HCT116 (cell line): ENCODE measurements at regions not wholly inside any gene's neighbourhood (a gene's known extent, or its start where the extent isn't known, plus 50 kb on each side); places are given as distances from the start of the nearest gene placed in this dataset.

Experiments
- ATAC-seq: fragments of 200-7000 bp; cut with Tn5 transposase; 2 replicates; pipeline ENCODE4 v1.9.1; 2020; ENCODE audit warnings: mild to moderate bottlenecking, moderate library complexity
- BruUV-seq: library from RNA; stranded (reverse); fragments of 400-500 nt; replicated peaks from 2 replicates; lab custom pipeline; 2021; lab: Mats Ljungman, UMichigan
- CTCF ChIA-PET: fragments of 300-600 bp; sonication (Branson Sonifier 250); formaldehyde crosslinking; loops from one replicate; lab custom pipeline; 2021; ENCODE audit warnings: antibody characterized with exemption; lab: Charles Lee
- POLR2A ChIA-PET: fragments of 300-600, 350-600 bp; sonication (Branson Sonifier 250); formaldehyde crosslinking; loops from one replicate; lab custom pipeline; 2021; ENCODE audit warnings: antibody characterized with exemption; lab: Charles Lee
- RAD21 ChIA-PET, 2 experiments: fragments of 300-600 bp; sonication (Branson Sonifier 250); formaldehyde crosslinking; loops; one replicate each; lab custom pipeline; 2023; ENCODE audit warnings: low total read pairs in 2 of 2; ENCODE audit not compliant: uncharacterized antibody in 2 of 2, unreplicated experiment in 2 of 2, low non-redundant PET in 1 of 2; lab: Charles Lee
- DNase-seq: peaks from one replicate; pipeline ENCODE4 v3.0.0-alpha.2; 2010; ENCODE audit warnings: low read depth, low spot score
- H2AFZ ChIP-seq: fragments of 200-600 bp; shearing (Covaris generic), sonication (generic); 2 replicates; pipeline ENCODE4 v1.6.1; 2017; ENCODE audit warnings: low read depth, mixed run types, mixed read lengths, antibody characterized with exemption, low read length; ENCODE audit not compliant: poor library complexity, severe bottlenecking
- H3K27ac ChIP-seq: 2 replicates; pipeline ENCODE4 v1.5.1; 2012; ENCODE audit warnings: low read depth, low read length
- H3K27me3 ChIP-seq: fragments of 200-600 bp; sonication (generic); 2 replicates; pipeline ENCODE4 v1.6.1; 2016; ENCODE audit warnings: mixed run types, low read length, mixed read lengths; ENCODE audit not compliant: insufficient read depth
- H3K36me3 ChIP-seq, 2 experiments: fragments of 200-500 bp in 1 of 2; fragments of 200-600 bp in 1 of 2; sonication (Bioruptor generic) in 1 of 2; sonication (generic) in 1 of 2; 2 replicates each; pipeline versions ENCODE4 v1.5.1 to v1.6.1; 2014 to 2016; ENCODE audit warnings: low read length in 2 of 2, inconsistent platforms in 1 of 2, mixed read lengths in 1 of 2, mixed run types in 1 of 2; ENCODE audit not compliant: insufficient read depth in 2 of 2, control insufficient read depth in 1 of 2
- H3K4me1 ChIP-seq, 2 experiments: fragments of 200-600 bp in 1 of 2; sonication (generic) in 1 of 2; 2 replicates each; pipeline versions ENCODE4 v1.5.1 to v1.6.1; 2012 to 2017; ENCODE audit warnings: low read length in 2 of 2, inconsistent platforms in 1 of 2, mild to moderate bottlenecking in 1 of 2, mixed read lengths in 1 of 2, mixed run types in 1 of 2, moderate library complexity in 1 of 2; ENCODE audit not compliant: insufficient read depth in 2 of 2, control insufficient read depth in 1 of 2
- H3K4me2 ChIP-seq: fragments of 200-600 bp; sonication (generic); 2 replicates; pipeline ENCODE4 v1.6.1; 2017; ENCODE audit warnings: mixed run types, low read length, mixed read lengths
- H3K4me3 ChIP-seq, 2 experiments: fragments of 200-600 bp in 1 of 2; sonication (generic) in 1 of 2; replicated peaks in 1 of 2; 2 replicates each; pipeline ENCODE4 v1.5.1; 2011 to 2016; ENCODE audit warnings: low read length in 2 of 2, control low read depth in 1 of 2, low read depth in 1 of 2, mild to moderate bottlenecking in 1 of 2, mixed read lengths in 1 of 2, mixed run types in 1 of 2
- H3K79me2 ChIP-seq: fragments of 200-600 bp; sonication (generic); 2 replicates; pipeline ENCODE4 v1.6.1; 2017; ENCODE audit warnings: mild to moderate bottlenecking, mixed run types, low read length, moderate library complexity, mixed read lengths; ENCODE audit not compliant: insufficient read depth
- H3K9ac ChIP-seq: fragments of 200-600 bp; sonication (generic); 2 replicates; pipeline ENCODE4 v1.6.1; 2016; ENCODE audit warnings: low read length, mixed read lengths
- H3K9me2 ChIP-seq: fragments of 200-600 bp; sonication (generic), shearing (Covaris generic); 2 replicates; pipeline ENCODE4 v1.6.1; 2017; ENCODE audit warnings: mixed run types, mild to moderate bottlenecking, moderate library complexity; ENCODE audit not compliant: insufficient read depth
- H3K9me3 ChIP-seq, 2 experiments: fragments of 200-500 bp in 1 of 2; fragments of 200-600 bp in 1 of 2; sonication (Bioruptor generic) in 1 of 2; sonication (generic) in 1 of 2; 2 replicates each; pipeline ENCODE4 v1.6.1; 2014 to 2017; ENCODE audit warnings: low read length in 2 of 2, mixed read lengths in 2 of 2, inconsistent platforms in 1 of 2, low read depth in 1 of 2, mild to moderate bottlenecking in 1 of 2, mixed run types in 1 of 2, moderate library complexity in 1 of 2; ENCODE audit not compliant: control insufficient read depth in 1 of 2, insufficient read depth in 1 of 2
- H4K20me1 ChIP-seq: fragments of 200-600 bp; sonication (generic), shearing (Covaris generic); 2 replicates; pipeline ENCODE4 v1.6.1; 2017; ENCODE audit warnings: mixed run types, mild to moderate bottlenecking, moderate library complexity; ENCODE audit not compliant: insufficient read depth
- CBX3 ChIP-seq: IDR thresholded peaks from 2 replicates; pipeline ENCODE4 v1.6.1; 2012; ENCODE audit warnings: low read depth
- ELF1 ChIP-seq: IDR thresholded peaks from 2 replicates; pipeline ENCODE4 v1.6.1; 2012; ENCODE audit warnings: low read depth, borderline replicate concordance
- RAD21 ChIP-seq: IDR thresholded peaks from 2 replicates; pipeline ENCODE4 v1.6.1; 2012; ENCODE audit warnings: low read depth, mild to moderate bottlenecking
- SRF ChIP-seq: IDR thresholded peaks from 2 replicates; pipeline ENCODE4 v1.6.1; 2012; ENCODE audit warnings: low read depth
- YY1 ChIP-seq: IDR thresholded peaks from 2 replicates; pipeline ENCODE4 v1.6.1; 2011; ENCODE audit warnings: low read length, low read depth, moderate library complexity, mild to moderate bottlenecking; ENCODE audit not compliant: insufficient replicate concordance; ENCODE audit errors: extremely low read depth
- ZNF274 ChIP-seq: fragments of 200-500 bp; sonication (Bioruptor generic); IDR thresholded peaks from 2 replicates; pipeline ENCODE4 v1.6.1; 2014; ENCODE audit warnings: mild to moderate bottlenecking, low read depth, low read length, inconsistent platforms
- intact Hi-C: fragments of 100-400 bp; cut with micrococcal nuclease; formaldehyde crosslinking; loops from 2 replicates; pipeline ENCODE4 v1.10.0; 2022
- TF ChIP-seq, protein P1 (sequence below): IDR thresholded peaks from 2 replicates; pipeline ENCODE4 v1.6.1; 2012
- TF ChIP-seq, protein P2 (sequence below): IDR thresholded peaks from 2 replicates; pipeline ENCODE4 v1.6.1; 2012; ENCODE audit warnings: low read depth

GRCh38 chr1:208874915-208875314, 630.7 kb upstream of the PLXNA2 start:
- Histone ChIP-seq H3K27me3 (no peaks in the 10 kb centered on the region), H3K4me1 (no peaks in the 10 kb centered on the region), H4K20me1 (no peaks in the 10 kb centered on the region), H2AFZ (no peak overlapping the region), H3K27ac (no peak overlapping the region), H3K79me2 (no peaks in the 10 kb centered on the region), H3K9ac (no peak overlapping the region), H3K9me2 (no peaks in the 10 kb centered on the region), H3K9me3 (peaks cover 0 to 4% of the 10 kb centered on the region in 2 experiments; a peak in 1 of 4 replicates), H3K36me3 (no peaks in the 10 kb centered on the region), H3K4me3 (no peak overlapping the region), H3K4me2 (no peak overlapping the region)
- ChIA-PET POLR2A (no interaction called here), RAD21 (no interaction called here), CTCF (no interaction called here)
- no peak for ATAC-seq
- no TSS peak for BruUV-seq
- TF ChIP-seq YY1 = no peak
- no peak for TF ChIP-seq RAD21
- TF ChIP-seq, protein P1, sequence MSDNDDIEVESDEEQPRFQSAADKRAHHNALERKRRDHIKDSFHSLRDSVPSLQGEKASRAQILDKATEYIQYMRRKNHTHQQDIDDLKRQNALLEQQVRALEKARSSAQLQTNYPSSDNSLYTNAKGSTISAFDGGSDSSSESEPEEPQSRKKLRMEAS = no peak
- TF ChIP-seq ELF1 = no peak
- TF ChIP-seq, protein P2, sequence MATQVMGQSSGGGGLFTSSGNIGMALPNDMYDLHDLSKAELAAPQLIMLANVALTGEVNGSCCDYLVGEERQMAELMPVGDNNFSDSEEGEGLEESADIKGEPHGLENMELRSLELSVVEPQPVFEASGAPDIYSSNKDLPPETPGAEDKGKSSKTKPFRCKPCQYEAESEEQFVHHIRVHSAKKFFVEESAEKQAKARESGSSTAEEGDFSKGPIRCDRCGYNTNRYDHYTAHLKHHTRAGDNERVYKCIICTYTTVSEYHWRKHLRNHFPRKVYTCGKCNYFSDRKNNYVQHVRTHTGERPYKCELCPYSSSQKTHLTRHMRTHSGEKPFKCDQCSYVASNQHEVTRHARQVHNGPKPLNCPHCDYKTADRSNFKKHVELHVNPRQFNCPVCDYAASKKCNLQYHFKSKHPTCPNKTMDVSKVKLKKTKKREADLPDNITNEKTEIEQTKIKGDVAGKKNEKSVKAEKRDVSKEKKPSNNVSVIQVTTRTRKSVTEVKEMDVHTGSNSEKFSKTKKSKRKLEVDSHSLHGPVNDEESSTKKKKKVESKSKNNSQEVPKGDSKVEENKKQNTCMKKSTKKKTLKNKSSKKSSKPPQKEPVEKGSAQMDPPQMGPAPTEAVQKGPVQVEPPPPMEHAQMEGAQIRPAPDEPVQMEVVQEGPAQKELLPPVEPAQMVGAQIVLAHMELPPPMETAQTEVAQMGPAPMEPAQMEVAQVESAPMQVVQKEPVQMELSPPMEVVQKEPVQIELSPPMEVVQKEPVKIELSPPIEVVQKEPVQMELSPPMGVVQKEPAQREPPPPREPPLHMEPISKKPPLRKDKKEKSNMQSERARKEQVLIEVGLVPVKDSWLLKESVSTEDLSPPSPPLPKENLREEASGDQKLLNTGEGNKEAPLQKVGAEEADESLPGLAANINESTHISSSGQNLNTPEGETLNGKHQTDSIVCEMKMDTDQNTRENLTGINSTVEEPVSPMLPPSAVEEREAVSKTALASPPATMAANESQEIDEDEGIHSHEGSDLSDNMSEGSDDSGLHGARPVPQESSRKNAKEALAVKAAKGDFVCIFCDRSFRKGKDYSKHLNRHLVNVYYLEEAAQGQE = no peak
- no peak for TF ChIP-seq CBX3
- no peak for TF ChIP-seq ZNF274
- no peak for TF ChIP-seq SRF
- intact Hi-C loops = no loop called here
- no peak for DNase-seq
